Renal cortex interstitium (tissue), 11 donors: ENCODE measurements at regions not wholly inside any gene's neighbourhood (a gene's known extent, or its start where the extent isn't known, plus 50 kb on each side); places are given as distances from the start of the nearest gene placed in this dataset.
"Not testable (repeated sequence)": the region's sequence is repeated elsewhere in the genome, so short reads cannot be mapped to it uniquely, and the experiment has no call there.

Experiments used
- DNase-seq, 11 donors: peaks; one replicate each; pipeline ENCODE4 v3.0.0-alpha.2; 2013; ENCODE audit warnings: low read depth in 9 of 11, low spot score in 4 of 11; ENCODE audit errors: extremely low read depth in 1 of 11

DNA sequence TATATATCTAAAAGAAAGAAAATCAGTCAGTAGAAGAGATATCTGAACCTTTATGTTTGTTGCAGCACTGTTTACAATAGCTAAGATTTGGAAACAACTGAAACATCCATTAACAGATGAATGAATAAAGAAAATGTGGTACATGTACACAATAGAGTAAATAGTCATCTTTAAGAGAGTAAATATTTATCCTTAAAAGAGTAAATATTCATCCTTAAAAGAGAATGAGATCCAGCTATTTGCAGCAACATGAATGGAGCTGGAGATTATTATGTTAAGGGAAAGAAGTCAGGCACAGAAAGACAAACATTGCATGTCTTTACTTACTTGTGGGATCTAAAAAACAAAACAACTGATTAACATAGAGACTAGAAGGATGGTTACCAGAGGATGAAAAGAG lies 197.0 kb upstream of the CBLB start:
- no peak for DNase-seq

DNA sequence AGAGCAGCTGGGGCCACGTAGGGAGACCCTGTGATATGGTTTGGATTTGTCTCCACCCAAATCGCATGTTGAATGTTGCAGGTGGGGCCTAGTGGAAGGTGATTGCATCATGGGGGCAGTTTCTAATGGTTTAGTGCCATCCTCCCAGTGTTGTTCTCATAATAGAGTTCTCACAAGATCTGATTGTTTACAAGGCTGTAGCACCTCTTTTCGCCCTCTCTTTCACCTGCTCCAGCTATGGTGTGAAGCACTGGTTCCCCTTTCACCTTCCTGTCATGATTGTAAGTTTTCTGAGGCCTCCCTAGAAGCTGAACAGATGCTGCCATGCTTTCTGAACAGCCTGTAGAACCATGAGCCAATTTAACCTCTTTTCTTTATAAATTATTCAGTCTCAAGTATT lies 198.9 kb upstream of the CBLB start:
- no peak for DNase-seq

DNA sequence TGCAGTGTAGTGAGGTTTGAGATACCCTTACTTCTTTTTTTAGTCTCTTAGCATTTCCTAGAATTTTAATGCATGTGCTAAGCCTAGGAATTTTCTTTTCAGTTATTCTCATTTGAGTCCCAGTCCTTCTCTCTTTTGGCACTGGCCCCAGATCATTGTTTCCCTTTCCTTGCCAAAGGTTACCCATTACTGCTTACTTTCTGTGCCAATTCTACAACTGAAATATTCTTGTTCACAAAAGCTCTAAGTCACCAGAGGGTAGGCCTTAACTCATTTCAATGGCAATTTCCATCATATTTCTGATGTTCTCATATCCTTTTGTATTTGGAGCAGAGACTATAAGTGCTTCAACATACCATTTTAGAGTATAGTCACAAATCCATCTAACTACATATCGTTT lies 199.6 kb upstream of the CBLB start:
- no peak for DNase-seq

- no peak for DNase-seq
These were observed 200.0 kb upstream of the CBLB start for GRCh38 chr3:106068795-106069194.

DNA sequence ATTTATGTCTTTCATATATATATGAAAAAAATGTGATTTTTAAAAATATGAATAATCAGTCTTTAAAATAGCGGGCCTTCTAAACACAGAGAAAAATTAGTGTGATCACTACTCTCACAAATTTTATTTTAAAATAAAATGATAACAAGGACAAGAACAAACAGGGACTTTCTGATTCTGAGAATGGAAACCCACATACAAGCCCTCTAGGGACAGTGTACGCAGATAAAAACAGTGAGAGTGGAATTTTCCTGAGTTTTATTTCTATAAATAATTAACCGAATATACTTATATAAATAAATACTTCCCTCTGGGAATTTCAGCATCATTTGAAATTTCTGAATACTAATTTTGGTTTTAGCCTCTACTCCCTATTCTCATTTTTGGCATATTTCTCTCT lies 201.4 kb upstream of the CBLB start:
- no peak for DNase-seq

DNA sequence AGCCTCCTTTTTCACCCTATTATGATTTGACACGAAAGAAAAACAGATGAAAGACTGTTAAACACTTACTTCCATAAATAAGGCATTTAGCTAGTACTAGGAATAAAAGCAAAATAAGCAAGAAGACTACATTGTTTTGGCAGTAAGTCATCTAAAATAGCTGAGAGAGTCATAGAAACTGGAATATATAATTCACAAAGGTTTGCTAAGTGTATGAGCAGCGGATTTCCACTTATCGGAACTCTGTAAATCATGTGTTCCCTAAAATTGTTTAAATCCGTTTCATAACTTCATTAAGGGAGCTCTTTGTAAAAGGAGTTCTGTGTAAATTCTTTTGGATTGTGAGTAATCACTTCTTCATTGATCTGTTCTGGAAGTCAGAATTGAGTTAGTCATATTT lies 202.5 kb upstream of the CBLB start:
- no peak for DNase-seq

- DNase-seq: not testable (repeated sequence)
These were observed 203.8 kb upstream of the CBLB start for GRCh38 chr3:106072596-106072995.

DNA sequence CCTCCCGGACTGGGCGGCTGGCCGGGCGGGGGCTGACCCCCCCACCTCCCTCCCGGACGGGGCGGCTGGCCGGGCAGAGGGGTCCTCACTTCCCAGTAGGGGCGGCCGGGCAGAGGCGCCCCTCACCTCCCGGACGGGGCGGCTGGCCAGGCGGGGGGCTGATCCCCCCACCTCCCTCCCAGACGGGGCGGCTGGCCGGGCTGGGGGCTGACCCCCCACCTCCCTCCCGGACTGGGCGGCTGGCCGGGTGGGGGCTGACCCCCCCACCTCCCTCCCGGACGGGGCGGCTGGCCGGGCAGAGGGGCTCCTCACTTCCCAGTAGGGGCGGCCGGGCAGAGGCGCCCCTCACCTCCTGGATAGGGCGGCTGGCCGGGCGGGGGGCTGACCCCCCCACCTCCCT lies 205.0 kb upstream of the CBLB start:
- not testable (repeated sequence) for DNase-seq

- DNase-seq: not testable (repeated sequence)
These were observed 206.9 kb upstream of the CBLB start for GRCh38 chr3:106075731-106076130.

GRCh38 chr3:106078635-106079034 lies 209.8 kb upstream of the CBLB start:
- no peak for DNase-seq

DNA sequence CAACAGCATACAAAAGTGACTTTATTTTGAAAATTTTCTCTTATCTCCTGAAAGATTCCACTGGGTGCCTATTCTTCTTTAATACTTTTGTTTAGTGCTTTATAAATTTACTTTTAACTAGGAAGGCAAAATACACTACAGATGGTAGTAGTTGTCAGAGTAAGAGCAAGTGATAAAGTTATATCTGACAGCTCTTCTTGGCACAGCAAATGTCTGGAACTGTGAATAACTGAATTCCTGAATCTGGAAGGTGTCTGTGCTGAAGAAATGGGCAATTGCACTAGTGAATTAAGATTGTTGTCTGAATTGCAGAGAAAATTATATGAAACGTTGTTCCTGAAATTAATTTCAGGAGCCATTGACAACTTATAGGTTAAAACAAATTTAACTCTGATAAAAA lies 213.8 kb upstream of the CBLB start:
- no peak for DNase-seq

DNA sequence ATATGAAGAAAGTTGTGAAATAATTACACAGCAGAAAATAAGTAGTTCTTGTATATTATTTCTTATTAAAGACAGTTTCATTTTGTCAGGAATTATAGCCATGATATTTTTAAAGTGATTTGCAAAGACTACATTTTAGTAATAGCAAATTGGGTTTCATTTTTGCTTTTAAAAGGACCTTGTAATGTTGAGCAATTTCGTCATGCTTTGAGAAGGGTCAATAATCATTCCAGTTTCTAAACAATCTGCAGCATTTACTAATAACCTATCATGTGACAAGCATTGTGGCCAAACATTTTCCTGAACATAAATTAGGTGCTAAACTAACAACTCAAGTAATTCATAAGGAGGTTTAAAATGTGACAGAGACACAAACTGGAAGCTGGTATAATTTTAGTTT lies 214.4 kb upstream of the CBLB start:
- no peak for DNase-seq

GRCh38 chr3:106083854-106084253 lies 215.0 kb upstream of the CBLB start:
- no peak for DNase-seq

GRCh38 chr3:106086038-106086437 lies 217.2 kb upstream of the CBLB start:
- DNase-seq: peak in 1 of 11 donors; percentile 11

GRCh38 chr3:106086636-106087035 lies 217.8 kb upstream of the CBLB start:
- no peak for DNase-seq

GRCh38 chr3:106088304-106088703 lies 219.5 kb upstream of the CBLB start:
- no peak for DNase-seq

DNA sequence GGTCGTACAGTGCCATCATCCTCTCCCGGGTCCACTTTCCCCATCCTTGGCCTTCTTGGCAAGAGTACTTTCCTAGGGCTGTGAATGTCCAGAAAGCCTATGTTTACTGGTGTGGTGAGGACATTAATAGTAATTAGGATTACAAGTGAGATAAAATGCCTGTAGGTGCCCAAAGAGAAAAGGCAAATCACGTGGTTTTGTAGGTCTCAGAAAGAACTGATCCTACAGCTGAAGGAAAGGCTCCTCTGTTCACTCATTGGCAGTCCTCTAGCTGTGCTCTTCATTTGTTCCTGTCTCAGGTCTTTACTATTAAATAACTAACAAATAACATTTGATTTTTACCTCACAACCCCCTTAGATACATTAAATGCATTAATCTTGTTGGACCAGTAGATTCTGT lies 220.1 kb upstream of the CBLB start:
- no peak for DNase-seq

DNA sequence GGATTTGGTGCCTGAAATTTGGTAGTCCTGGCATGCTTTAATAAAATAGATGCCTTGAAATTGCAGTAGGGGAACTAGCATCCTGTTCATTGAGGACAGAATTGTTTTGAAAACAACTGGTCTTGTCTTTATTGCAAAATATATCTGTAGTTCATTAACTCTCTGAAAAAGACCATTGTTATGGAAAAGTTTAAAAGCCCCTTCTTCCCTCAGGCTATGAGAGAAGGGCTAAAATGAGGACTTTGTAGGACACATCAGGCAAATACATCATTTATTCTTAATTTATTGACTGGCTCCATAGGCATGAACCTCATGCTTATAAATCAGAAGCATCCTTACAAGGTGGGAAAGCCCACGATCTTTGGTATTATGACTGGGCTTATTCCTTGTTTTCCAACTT lies 221.0 kb upstream of the CBLB start:
- no peak for DNase-seq

- DNase-seq: no peak
These were observed 224.0 kb upstream of the CBLB start for GRCh38 chr3:106092792-106093191.

DNA sequence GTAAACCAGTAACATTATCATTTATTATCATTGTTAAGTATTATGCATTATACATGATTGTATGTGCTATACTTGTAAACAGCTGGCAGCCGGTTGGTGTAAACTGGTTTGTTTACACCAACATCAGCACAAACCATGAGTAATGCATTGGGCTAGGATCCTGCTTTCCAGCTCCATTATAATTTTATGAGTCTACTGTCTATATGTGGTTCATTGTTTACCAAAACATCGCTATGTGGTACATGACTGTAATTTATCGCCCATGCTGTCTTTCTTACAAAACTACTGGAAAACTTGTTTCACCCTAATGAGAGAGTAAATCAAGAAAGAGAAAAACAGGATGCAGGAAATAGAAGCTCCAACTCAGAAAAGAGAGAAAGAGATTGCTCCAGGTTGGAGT lies 224.8 kb upstream of the CBLB start:
- DNase-seq: no peak

- DNase-seq: peak in 2 of 11 donors; percentile 3 to 7
These were observed 229.1 kb upstream of the CBLB start for GRCh38 chr3:106097817-106098435.

DNA sequence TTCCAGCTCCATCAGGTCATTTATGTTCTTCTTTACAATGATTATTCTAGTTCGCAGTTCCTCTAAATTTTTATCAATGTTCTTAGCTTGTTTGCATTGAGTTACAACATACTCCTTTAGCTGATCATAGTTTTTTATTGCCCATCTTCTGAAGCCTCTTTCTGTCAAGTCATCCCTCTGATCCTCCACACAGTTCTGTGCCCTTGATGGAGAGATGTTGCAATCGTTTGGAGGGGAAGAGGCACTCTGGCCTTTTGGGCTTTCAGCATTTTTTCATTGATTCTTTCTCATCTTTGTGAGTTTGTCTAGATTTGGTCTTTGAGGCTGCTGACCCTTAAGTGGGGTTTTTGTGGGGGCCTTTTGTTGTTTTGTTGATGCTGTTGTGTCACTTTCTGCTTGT lies 234.6 kb upstream of the CBLB start:
- DNase-seq: no peak
